OCI-LY1 (cell line): ENCODE measurements at regions not wholly inside any gene's neighbourhood (a gene's known extent, or its start where the extent isn't known, plus 50 kb on each side); places are given as distances from the start of the nearest gene placed in this dataset.

Source experiments
- H2AFZ ChIP-seq: fragments of 200-600 bp; sonication (generic), shearing (Covaris generic); 2 replicates; pipeline ENCODE4 v1.6.0; 2014; ENCODE audit warnings: antibody characterized with exemption, mild to moderate bottlenecking, low read length
- H3F3A ChIP-seq: fragments of 200-600 bp; sonication (generic), shearing (Covaris generic); 2 replicates; pipeline ENCODE4 v1.6.0; 2014; ENCODE audit warnings: mild to moderate bottlenecking, antibody characterized with exemption, low read length, moderate library complexity; ENCODE audit not compliant: insufficient read depth
- H3K27ac ChIP-seq: fragments of 200-600 bp; sonication (generic); 2 replicates; pipeline ENCODE4 v1.5.1; 2014; ENCODE audit warnings: low read length, mixed run types, mild to moderate bottlenecking, low read depth; ENCODE audit not compliant: poor library complexity, severe bottlenecking
- H3K27me3 ChIP-seq: fragments of 200-600 bp; sonication (generic); 2 replicates; pipeline ENCODE4 v1.6.0; 2014; ENCODE audit warnings: antibody characterized with exemption, mild to moderate bottlenecking, low read length, moderate library complexity; ENCODE audit not compliant: insufficient read depth
- H3K36me3 ChIP-seq: fragments of 200-600 bp; sonication (generic); 2 replicates; pipeline ENCODE4 v1.6.1; 2014; ENCODE audit warnings: mild to moderate bottlenecking, antibody characterized with exemption, low read length, moderate library complexity, mixed read lengths; ENCODE audit not compliant: insufficient read depth
- H3K4me1 ChIP-seq: fragments of 200-600 bp; sonication (generic); 2 replicates; pipeline ENCODE4 v1.5.1; 2014; ENCODE audit warnings: mild to moderate bottlenecking, low read length, moderate library complexity; ENCODE audit not compliant: insufficient read depth, severe bottlenecking
- H3K4me2 ChIP-seq: fragments of 200-600 bp; sonication (generic), shearing (Covaris generic); 2 replicates; pipeline ENCODE4 v1.6.1; 2014; ENCODE audit warnings: low read length
- H3K4me3 ChIP-seq: fragments of 200-600 bp; sonication (generic); 2 replicates; pipeline ENCODE4 v1.5.1; 2014; ENCODE audit warnings: low read length, low read depth, mild to moderate bottlenecking, mixed read lengths; ENCODE audit not compliant: poor library complexity, severe bottlenecking
- H3K79me2 ChIP-seq: fragments of 200-600 bp; shearing (Covaris generic); 2 replicates; pipeline ENCODE4 v1.6.1; 2016; ENCODE audit warnings: mixed run types, low read length, mixed read lengths; ENCODE audit not compliant: insufficient read depth
- H3K9ac ChIP-seq: fragments of 200-600 bp; sonication (generic), shearing (Covaris generic); 2 replicates; pipeline ENCODE4 v1.6.1; 2014; ENCODE audit warnings: mild to moderate bottlenecking, low read length, mixed read lengths
- H3K9me2 ChIP-seq: fragments of 200-600 bp; sonication (generic), shearing (Covaris generic); 2 replicates; pipeline ENCODE4 v1.6.1; 2014; ENCODE audit warnings: low read depth, mild to moderate bottlenecking, low read length, mixed read lengths
- H3K9me3 ChIP-seq: fragments of 200-600 bp; shearing (Covaris generic); 2 replicates; pipeline ENCODE4 v1.6.1; 2014; ENCODE audit warnings: low read length, mixed read lengths
- H4K20me1 ChIP-seq: fragments of 200-600 bp; sonication (generic), shearing (Covaris generic); 2 replicates; pipeline ENCODE4 v1.6.0; 2016; ENCODE audit warnings: mild to moderate bottlenecking, low read length; ENCODE audit not compliant: insufficient read depth
- CTCF ChIP-seq: fragments of 200-600 bp; sonication (generic), shearing (Covaris generic); IDR thresholded peaks from 2 replicates; pipeline ENCODE4 v1.5.1; 2017; ENCODE audit warnings: mild to moderate bottlenecking, antibody characterized with exemption, low read length, moderate library complexity, mixed read lengths
- EZH2 ChIP-seq: fragments of 200-600 bp; sonication (generic), shearing (Covaris generic); IDR thresholded peaks from 2 replicates; pipeline ENCODE4 v1.8.0; 2017; ENCODE audit warnings: borderline replicate concordance, mixed run types, mild to moderate bottlenecking, antibody characterized with exemption, low read length, moderate library complexity, mixed read lengths

GRCh38 chr1:102631691-102632090, 476.6 kb downstream of the COL11A1 start:
- Histone ChIP-seq H3K27me3 (no peaks in the 10 kb centered on the region), H3K27ac (no peak overlapping the region), H3K9ac (no peak overlapping the region), H4K20me1 (no peaks in the 10 kb centered on the region), H2AFZ (no peak overlapping the region), H3K9me3 (no peaks in the 10 kb centered on the region), H3K9me2 (no peaks in the 10 kb centered on the region), H3K36me3 (no peaks in the 10 kb centered on the region), H3K4me3 (no peak overlapping the region), H3K4me1 (no peaks in the 10 kb centered on the region), H3F3A (no peaks in the 10 kb centered on the region), H3K79me2 (no peaks in the 10 kb centered on the region), H3K4me2 (no peak overlapping the region)
- TF ChIP-seq CTCF: no peak
- TF ChIP-seq EZH2: no peak

GRCh38 chr1:102630041-102630440, 478.3 kb downstream of the COL11A1 start:
- H3K4me1 ChIP-seq: no peaks in the 10 kb centered on the region
- no peaks in the 10 kb centered on the region for H4K20me1 ChIP-seq
- H3K9me3 ChIP-seq: no peaks in the 10 kb centered on the region
- no peak for TF ChIP-seq CTCF
- TF ChIP-seq EZH2: no peak
- H3K4me2 ChIP-seq: no peak overlapping the region
- H3K27me3 ChIP-seq: no peaks in the 10 kb centered on the region
- no peak overlapping the region for H3K9ac ChIP-seq
- no peaks in the 10 kb centered on the region for H3K9me2 ChIP-seq
- no peak overlapping the region for H3K4me3 ChIP-seq
- H2AFZ ChIP-seq: no peak overlapping the region
- no peak overlapping the region for H3K27ac ChIP-seq
- no peaks in the 10 kb centered on the region for H3K79me2 ChIP-seq
- H3K36me3 ChIP-seq: no peaks in the 10 kb centered on the region
- no peaks in the 10 kb centered on the region for H3F3A ChIP-seq

GRCh38 chr1:102628109-102628613, 480.2 kb downstream of the COL11A1 start:
- no peak overlapping the region for H3K9ac ChIP-seq
- H3F3A ChIP-seq: no peaks in the 10 kb centered on the region
- no peaks in the 10 kb centered on the region for H3K9me3 ChIP-seq
- H2AFZ ChIP-seq: no peak overlapping the region
- no peak overlapping the region for H3K27ac ChIP-seq
- no peaks in the 10 kb centered on the region for H4K20me1 ChIP-seq
- H3K4me3 ChIP-seq: no peak overlapping the region
- no peaks in the 10 kb centered on the region for H3K4me1 ChIP-seq
- no peak for TF ChIP-seq EZH2
- TF ChIP-seq CTCF: no peak
- no peaks in the 10 kb centered on the region for H3K27me3 ChIP-seq
- H3K36me3 ChIP-seq: no peaks in the 10 kb centered on the region
- H3K79me2 ChIP-seq: no peaks in the 10 kb centered on the region
- no peak overlapping the region for H3K4me2 ChIP-seq
- no peaks in the 10 kb centered on the region for H3K9me2 ChIP-seq
